GM12892 (cell line): ENCODE measurements at regions not wholly inside any gene's neighbourhood (a gene's known extent, or its start where the extent isn't known, plus 50 kb on each side); places are given as distances from the start of the nearest gene placed in this dataset.

Experiments
- POLR2A ChIP-seq: IDR thresholded peaks from 2 replicates; pipeline ENCODE4 v1.6.1; 2011; ENCODE audit warnings: low read depth, low read length, control low read depth
- TAF1 ChIP-seq: IDR thresholded peaks from 2 replicates; pipeline ENCODE4 v1.6.1; 2011; ENCODE audit warnings: low read depth, mild to moderate bottlenecking, control low read depth, low read length, borderline replicate concordance

GRCh38 chr10:59102394-59102793, 74.0 kb upstream of the PHYHIPL start:
- TF ChIP-seq TAF1 (no peak), POLR2A (no peak)
